H1 (cell line): ENCODE measurements at regions not wholly inside any gene's neighbourhood (a gene's known extent, or its start where the extent isn't known, plus 50 kb on each side); places are given as distances from the start of the nearest gene placed in this dataset.

Source experiments
- BRCA1 ChIP-seq: IDR thresholded peaks from 2 replicates; pipeline ENCODE4 v1.6.1; 2012; ENCODE audit warnings: low read depth, low read length, improper control_type of control experiment
- CEBPB ChIP-seq: IDR thresholded peaks from 2 replicates; pipeline ENCODE4 v1.6.1; 2012; ENCODE audit warnings: low read depth, low read length
- CHD7 ChIP-seq: fragments of 300-600 bp; sonication (generic); IDR thresholded peaks from 2 replicates; pipeline ENCODE4 v1.7.1; 2012; ENCODE audit warnings: low read length, moderate library complexity, mild to moderate bottlenecking, inconsistent platforms; ENCODE audit not compliant: insufficient replicate concordance
- E2F6 ChIP-seq: IDR thresholded peaks from 2 replicates; pipeline ENCODE4 v1.6.1; 2012; ENCODE audit warnings: inconsistent platforms
- EP300 ChIP-seq, 2 experiments: IDR thresholded peaks; 1 replicate in 1 of 2; 2 replicates in 1 of 2; pipeline ENCODE4 v1.6.1; 2011 to 2012; ENCODE audit warnings: low read depth in 2 of 2, low read length in 2 of 2, mild to moderate bottlenecking in 2 of 2, borderline replicate concordance in 1 of 2, inconsistent platforms in 1 of 2, moderate library complexity in 1 of 2
- EZH2 ChIP-seq: fragments of 200-600 bp; sonication (generic); IDR thresholded peaks from 2 replicates; pipeline ENCODE4 v1.7.1; 2012; ENCODE audit warnings: low read depth, mild to moderate bottlenecking, moderate library complexity, low read length, inconsistent platforms; ENCODE audit not compliant: severe bottlenecking
- GTF2F1 ChIP-seq: IDR thresholded peaks from 2 replicates; pipeline ENCODE4 v1.6.1; 2012; ENCODE audit warnings: low read depth, low read length, improper control_type of control experiment, borderline replicate concordance
- KDM1A ChIP-seq: fragments of 200-600, 300-600 bp; sonication (generic); IDR thresholded peaks from 2 replicates; pipeline ENCODE4 v1.7.1; 2016; ENCODE audit warnings: mild to moderate bottlenecking, low read length, borderline replicate concordance
- POLR2A ChIP-seq, 2 experiments: IDR thresholded peaks; 1 replicate in 1 of 2; 2 replicates in 1 of 2; pipeline ENCODE4 v1.6.1; 2011; ENCODE audit warnings: low read depth in 2 of 2, low read length in 2 of 2, mild to moderate bottlenecking in 2 of 2; ENCODE audit errors: control extremely low read depth in 1 of 2
- SP1 ChIP-seq: IDR thresholded peaks from 2 replicates; pipeline ENCODE4 v1.6.1; 2011; ENCODE audit warnings: low read depth, low read length
- TCF12 ChIP-seq: IDR thresholded peaks from 2 replicates; pipeline ENCODE4 v1.6.1; 2011; ENCODE audit warnings: low read depth, mild to moderate bottlenecking, low read length
- ZNF274 ChIP-seq: IDR thresholded peaks from 2 replicates; pipeline ENCODE4 v1.7.0; 2012; ENCODE audit warnings: low read length, borderline replicate concordance; ENCODE audit errors: extremely low read depth

GRCh38 chr1:101109791-101110190 is 84.2 kb upstream of the DPH5 start (continued):
- TF ChIP-seq CHD7, result no peak
- TF ChIP-seq TCF12, result no peak
- no peak for TF ChIP-seq ZNF274
- TF ChIP-seq SP1, result no peak
- no peak for TF ChIP-seq POLR2A (IDR thresholded peaks at IDR 0.05; ENCODE audit: control extremely low read depth in 1 of 2, low read depth in 2 of 2, low read length in 2 of 2)
- TF ChIP-seq BRCA1, result no peak
- no peak for TF ChIP-seq GTF2F1
- TF ChIP-seq EP300 (IDR thresholded peaks at IDR 0.05; ENCODE audit: borderline replicate concordance in 1 of 2, low read depth in 2 of 2, low read length in 2 of 2), result no peak
- no peak for TF ChIP-seq KDM1A
- TF ChIP-seq EZH2, result no peak
- TF ChIP-seq CEBPB, result no peak
- TF ChIP-seq E2F6, result no peak
